ENCODE measurements at regions not wholly inside any gene's neighbourhood (a gene's known extent, or its start where the extent isn't known, plus 50 kb on each side); places are given as distances from the start of the nearest gene placed in this dataset.

- Mint-ChIP-seq H3K4me3 (no peak overlapping the region), H3K27me3 (ENCODE audit: low read depth) (peaks cover 11% of the 10 kb centered on the region), H3K4me1 (no peaks in the 10 kb centered on the region), H3K27ac (no peak overlapping the region), H3K9me3 (no peaks in the 10 kb centered on the region), H3K36me3 (no peaks in the 10 kb centered on the region)
- DNase-seq (ENCODE audit: low spot score in 2 of 2, unreplicated experiment in 2 of 2) = no peak
- no peak for TF ChIP-seq CTCF (IDR thresholded peaks at IDR 0.05; ENCODE audit: unreplicated experiment)
Measured at GRCh38 chr2:176845718-176846117, 366.9 kb upstream of the HNRNPA3 start.

- Mint-ChIP-seq H3K4me1 (no peaks in the 10 kb centered on the region), H3K27me3 (ENCODE audit: low read depth) (peaks cover 11% of the 10 kb centered on the region), H3K4me3 (no peak overlapping the region), H3K36me3 (no peaks in the 10 kb centered on the region), H3K27ac (no peak overlapping the region), H3K9me3 (no peaks in the 10 kb centered on the region)
- DNase-seq (ENCODE audit: low spot score in 2 of 2, unreplicated experiment in 2 of 2) = no peak
- no peak for TF ChIP-seq CTCF (IDR thresholded peaks at IDR 0.05; ENCODE audit: unreplicated experiment)
Measured at GRCh38 chr2:176847575-176847974, 365.0 kb upstream of the HNRNPA3 start.

- DNase-seq (ENCODE audit: low spot score in 2 of 2, unreplicated experiment in 2 of 2) = no peak
- Mint-ChIP-seq H3K36me3 (no peaks in the 10 kb centered on the region), H3K4me1 (no peaks in the 10 kb centered on the region), H3K27me3 (ENCODE audit: low read depth) (peaks cover 9% of the 10 kb centered on the region), H3K4me3 (no peak overlapping the region), H3K27ac (no peak overlapping the region), H3K9me3 (no peaks in the 10 kb centered on the region)
- TF ChIP-seq CTCF (IDR thresholded peaks at IDR 0.05; ENCODE audit: unreplicated experiment) = no peak
Measured at GRCh38 chr2:176848844-176849243, 363.8 kb upstream of the HNRNPA3 start.

GRCh38 chr2:176851200-176851888, 361.2 kb upstream of the HNRNPA3 start:
- no peak for DNase-seq (ENCODE audit: low spot score in 2 of 2, unreplicated experiment in 2 of 2)
- Mint-ChIP-seq H3K27ac (no peak overlapping the region), H3K4me1 (no peaks in the 10 kb centered on the region), H3K36me3 (no peaks in the 10 kb centered on the region), H3K4me3 (no peak overlapping the region), H3K9me3 (no peaks in the 10 kb centered on the region), H3K27me3 (ENCODE audit: low read depth) (peaks cover 5% of the 10 kb centered on the region)
- no peak for TF ChIP-seq CTCF (IDR thresholded peaks at IDR 0.05; ENCODE audit: unreplicated experiment)

GRCh38 chr2:176851889-176852483, 360.6 kb upstream of the HNRNPA3 start:
- Mint-ChIP-seq H3K27me3 (ENCODE audit: low read depth) (peaks cover 5% of the 10 kb centered on the region), H3K4me1 (no peaks in the 10 kb centered on the region), H3K27ac (no peak overlapping the region), H3K9me3 (no peaks in the 10 kb centered on the region), H3K36me3 (no peaks in the 10 kb centered on the region), H3K4me3 (no peak overlapping the region)
- TF ChIP-seq CTCF (IDR thresholded peaks at IDR 0.05; ENCODE audit: unreplicated experiment) = no peak
- no peak for DNase-seq (ENCODE audit: low spot score in 2 of 2, unreplicated experiment in 2 of 2)
